Lower leg skin (tissue), 4 donors: ENCODE measurements at regions not wholly inside any gene's neighbourhood (a gene's known extent, or its start where the extent isn't known, plus 50 kb on each side); places are given as distances from the start of the nearest gene placed in this dataset.

Source experiments
- DNase-seq, 2 donors: peaks; one replicate each; pipeline ENCODE4 v3.0.0-alpha.2; 2019; ENCODE audit warnings: low spot score in 2 of 2
- H3K4me3 ChIP-seq: fragments of 200-600 bp; sonication (generic); 2 replicates; pipeline ENCODE4 v1.5.1; 2017; ENCODE audit warnings: mild to moderate bottlenecking, low read depth; ENCODE audit not compliant: poor library complexity, severe bottlenecking
- POLR2A ChIP-seq, 2 donors: fragments of 450-650 bp; IDR thresholded peaks; one replicate each; pipeline ENCODE4 v1.6.1; 2016 to 2017; ENCODE audit warnings: antibody characterized with exemption in 2 of 2, mild to moderate bottlenecking in 1 of 2, moderate library complexity in 1 of 2
- WGBS, 2 donors: methylation state at CpG; one replicate each; pipeline ENCODE4 v1.1.5; 2018; 5-methylcytosine and 5-hydroxymethylcytosine counted together
- intact Hi-C: fragments of 100-400 bp; cut with DNase I; formaldehyde crosslinking; loops from one replicate; pipeline ENCODE4 v1.15.0; 2023; ENCODE audit warnings: low total_unique reads
- TF ChIP-seq, protein P1 (sequence below), 3 donors: fragments of 450-650 bp; IDR thresholded peaks; one replicate each; pipeline ENCODE4 v1.5.1; 2016; ENCODE audit warnings: antibody characterized with exemption in 3 of 3, mild to moderate bottlenecking in 3 of 3, moderate library complexity in 2 of 3

DNA sequence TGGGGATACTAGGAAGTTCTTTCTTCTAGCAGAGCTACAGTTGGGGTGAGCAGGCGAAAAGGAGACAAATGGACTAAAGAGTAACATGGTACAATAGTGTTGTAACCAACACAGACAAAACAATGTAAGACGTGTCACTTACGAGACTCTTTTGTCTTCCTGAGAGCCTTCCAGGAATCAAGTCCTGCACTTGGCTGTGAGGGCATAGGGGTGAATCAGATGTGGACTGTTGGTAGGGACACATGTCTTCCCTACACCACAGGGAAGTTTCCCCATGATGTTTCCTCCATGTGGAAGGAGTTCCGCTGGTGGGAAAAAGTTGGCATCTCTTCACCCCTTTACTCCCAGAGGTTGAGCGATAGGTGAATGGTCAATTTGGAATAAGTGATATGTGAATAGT, 364.7 kb downstream of the NUAK1 start:
- H3K4me3 ChIP-seq = no peak overlapping the region
- no peak for DNase-seq
- WGBS, 2 donors = 92 to 96% methylated on average over 5 of the region's 5 CpGs
- TF ChIP-seq, protein P1, sequence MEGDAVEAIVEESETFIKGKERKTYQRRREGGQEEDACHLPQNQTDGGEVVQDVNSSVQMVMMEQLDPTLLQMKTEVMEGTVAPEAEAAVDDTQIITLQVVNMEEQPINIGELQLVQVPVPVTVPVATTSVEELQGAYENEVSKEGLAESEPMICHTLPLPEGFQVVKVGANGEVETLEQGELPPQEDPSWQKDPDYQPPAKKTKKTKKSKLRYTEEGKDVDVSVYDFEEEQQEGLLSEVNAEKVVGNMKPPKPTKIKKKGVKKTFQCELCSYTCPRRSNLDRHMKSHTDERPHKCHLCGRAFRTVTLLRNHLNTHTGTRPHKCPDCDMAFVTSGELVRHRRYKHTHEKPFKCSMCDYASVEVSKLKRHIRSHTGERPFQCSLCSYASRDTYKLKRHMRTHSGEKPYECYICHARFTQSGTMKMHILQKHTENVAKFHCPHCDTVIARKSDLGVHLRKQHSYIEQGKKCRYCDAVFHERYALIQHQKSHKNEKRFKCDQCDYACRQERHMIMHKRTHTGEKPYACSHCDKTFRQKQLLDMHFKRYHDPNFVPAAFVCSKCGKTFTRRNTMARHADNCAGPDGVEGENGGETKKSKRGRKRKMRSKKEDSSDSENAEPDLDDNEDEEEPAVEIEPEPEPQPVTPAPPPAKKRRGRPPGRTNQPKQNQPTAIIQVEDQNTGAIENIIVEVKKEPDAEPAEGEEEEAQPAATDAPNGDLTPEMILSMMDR (IDR thresholded peaks at IDR 0.05) = no peak
- no peak for TF ChIP-seq POLR2A (IDR thresholded peaks at IDR 0.05)
- intact Hi-C loops = no loop called here

GRCh38 chr12:105775343-105775742, 363.4 kb downstream of the NUAK1 start:
- DNase-seq = no peak
- intact Hi-C loops = no loop called here
- WGBS, 2 donors = 42 to 57% methylated on average over 3 of the region's 3 CpGs
- no peak overlapping the region for H3K4me3 ChIP-seq
- no peak for TF ChIP-seq POLR2A (IDR thresholded peaks at IDR 0.05)
- TF ChIP-seq, protein P1 (IDR thresholded peaks at IDR 0.05) = no peak

- intact Hi-C loops = no loop called here
- TF ChIP-seq, protein P1 (IDR thresholded peaks at IDR 0.05) = no peak
- TF ChIP-seq POLR2A (IDR thresholded peaks at IDR 0.05) = no peak
- DNase-seq = no peak
- WGBS, 2 donors = 64 to 65% methylated on average over 8 of the region's 8 CpGs
- no peak overlapping the region for H3K4me3 ChIP-seq
Observed at GRCh38 chr12:105783983-105784947, 354.5 kb downstream of the NUAK1 start.

- 72 to 89% methylated on average over 5 of the region's 5 CpGs for WGBS, 2 donors
- no peak for DNase-seq
- TF ChIP-seq, protein P1 (IDR thresholded peaks at IDR 0.05) = no peak
- no peak for TF ChIP-seq POLR2A (IDR thresholded peaks at IDR 0.05)
- intact Hi-C loops = no loop called here
- no peak overlapping the region for H3K4me3 ChIP-seq
Observed at GRCh38 chr12:105793421-105793820, 345.3 kb downstream of the NUAK1 start.

- intact Hi-C loops = no loop called here
- no peak for DNase-seq
- WGBS, 2 donors = 38 to 57% methylated on average over 2 of the region's 2 CpGs
- no peak for TF ChIP-seq POLR2A (IDR thresholded peaks at IDR 0.05)
- TF ChIP-seq, protein P1 (IDR thresholded peaks at IDR 0.05) = no peak
- H3K4me3 ChIP-seq = no peak overlapping the region
Observed at GRCh38 chr12:105798256-105798845, 340.4 kb downstream of the NUAK1 start.
